GM18873 (cell line): ENCODE measurements at regions not wholly inside any gene's neighbourhood (a gene's known extent, or its start where the extent isn't known, plus 50 kb on each side); places are given as distances from the start of the nearest gene placed in this dataset.
"Not testable (repeated sequence)": the region's sequence is repeated elsewhere in the genome, so short reads cannot be mapped to it uniquely, and the experiment has no call there.

Experiments
- ATAC-seq: cut with Tn5 transposase; IDR thresholded peaks from one replicate; pipeline ENCODE4 v1.9.1; 2021; ENCODE audit warnings: mild to moderate bottlenecking, moderate library complexity, moderate number of reproducible peaks; ENCODE audit not compliant: unreplicated experiment, low FRiP score

DNA sequence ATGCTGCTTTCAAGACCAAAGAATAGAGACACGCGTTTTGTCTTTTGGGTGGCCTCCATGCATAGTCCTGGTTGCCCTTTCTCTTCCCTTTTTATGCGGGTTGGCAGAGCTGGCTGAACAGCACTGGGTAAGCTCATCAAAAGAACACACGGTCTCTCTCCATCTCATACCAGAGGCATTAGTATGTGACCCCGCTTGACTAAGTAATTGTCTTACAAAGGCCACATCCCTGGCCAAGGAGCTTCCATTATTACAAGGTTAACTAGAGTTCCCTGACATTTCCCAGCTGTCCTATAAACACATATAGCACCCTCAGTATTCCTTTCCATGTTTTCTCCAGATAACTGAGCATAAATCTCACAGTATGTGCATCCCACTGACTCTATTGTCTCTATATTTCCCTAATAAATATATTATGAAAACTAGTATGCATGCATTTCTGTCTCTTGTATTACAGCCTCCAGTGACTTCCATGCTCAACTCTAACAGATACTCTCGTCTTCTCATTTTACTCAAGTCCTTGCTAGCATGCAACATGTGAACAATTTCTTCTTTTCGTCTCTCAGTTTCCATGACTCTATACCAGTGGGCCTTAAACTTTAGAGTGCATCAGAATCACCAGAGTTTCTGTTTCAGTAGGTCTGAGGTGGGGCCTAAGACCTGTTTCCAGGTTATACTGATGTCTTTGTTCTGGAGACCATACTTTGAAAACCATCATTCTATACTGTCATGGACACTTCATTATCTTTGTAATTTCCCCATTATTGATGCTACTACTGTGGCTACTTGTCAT lies 247.7 kb upstream of the ARSJ start:
- peak; percentile 97 for ATAC-seq

DNA sequence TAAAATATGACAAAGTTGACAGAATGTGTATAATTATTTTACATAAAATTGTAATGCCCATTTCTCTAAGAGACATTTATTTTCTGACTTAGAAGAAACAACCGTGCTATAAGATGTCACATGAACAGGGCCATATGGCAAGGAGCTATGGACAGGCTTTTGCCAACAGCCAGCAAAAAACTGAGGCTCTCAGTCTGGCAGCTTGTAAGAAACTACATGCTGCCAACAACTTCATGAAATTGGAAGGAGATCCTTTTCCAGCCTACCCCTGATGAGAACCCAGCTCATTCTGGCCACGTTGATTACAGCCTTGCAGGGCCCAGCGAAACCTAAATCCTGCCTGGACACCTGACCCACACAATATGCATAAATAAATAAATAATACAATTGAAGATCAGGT lies 250.3 kb upstream of the ARSJ start:
- no peak for ATAC-seq

DNA sequence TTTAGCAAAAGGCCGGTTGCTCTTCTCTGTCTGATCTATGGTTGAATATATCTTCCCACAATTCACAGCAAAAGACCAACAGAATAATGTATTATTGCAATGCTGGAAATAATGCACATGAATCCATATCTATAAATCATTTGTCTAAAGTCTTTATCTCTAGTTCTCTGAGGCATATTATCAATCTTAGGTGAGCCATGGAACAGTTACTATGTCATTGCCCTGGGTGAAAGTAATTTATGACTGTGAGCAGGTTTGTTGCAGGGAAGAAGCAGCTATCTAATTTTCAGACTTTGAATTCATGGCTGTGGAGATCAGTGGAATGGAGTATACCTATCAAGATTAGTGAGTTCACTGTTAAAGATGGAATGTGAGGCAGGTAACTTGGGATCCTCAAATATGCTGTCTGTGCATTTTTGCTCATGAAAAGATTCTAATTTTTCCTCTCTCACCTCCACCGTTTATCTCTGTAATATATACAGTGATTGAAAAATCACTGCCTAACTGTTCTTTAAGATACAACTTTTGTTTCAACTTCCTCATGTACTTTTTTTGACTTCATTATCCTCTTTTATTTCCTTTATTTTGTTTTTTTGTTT lies 256.8 kb upstream of the ARSJ start:
- ATAC-seq = no peak

DNA sequence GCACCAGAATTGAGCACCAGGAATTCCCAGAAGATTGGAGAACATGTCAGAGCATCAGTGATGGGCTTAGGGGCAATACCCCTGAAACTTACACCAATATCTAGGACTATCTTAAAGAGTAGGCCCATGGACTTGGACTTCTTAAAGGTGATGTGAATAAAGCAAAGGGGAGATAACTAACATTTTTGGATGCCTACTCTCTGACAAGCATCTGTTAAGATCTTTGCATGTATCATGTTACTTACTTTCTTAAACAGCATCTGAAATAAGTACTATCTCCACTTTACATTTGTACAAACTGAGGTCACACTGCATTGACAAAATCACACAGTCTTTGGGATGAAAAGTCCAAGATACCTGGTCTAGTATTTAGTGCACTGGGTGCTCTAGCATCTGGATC lies 258.6 kb upstream of the ARSJ start:
- ATAC-seq = no peak

DNA sequence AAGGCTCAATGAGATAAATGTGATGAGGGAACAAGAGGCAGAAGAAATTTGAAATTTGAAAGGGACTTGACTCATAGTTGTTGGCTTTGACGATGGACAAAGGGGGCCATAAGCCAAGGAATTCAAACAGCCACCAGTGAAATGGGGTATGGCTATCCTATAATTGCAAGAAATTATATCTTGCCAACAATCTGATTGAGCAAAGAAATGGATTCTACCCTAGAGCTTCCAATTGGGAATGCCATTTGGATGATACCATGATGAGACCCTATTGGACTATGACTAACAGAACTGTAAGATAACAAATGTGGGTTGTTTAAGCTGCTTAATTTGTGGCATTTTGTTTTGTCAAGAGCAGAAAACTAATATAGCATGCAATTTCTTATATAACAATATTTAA lies 270.1 kb upstream of the ARSJ start:
- ATAC-seq = no peak

DNA sequence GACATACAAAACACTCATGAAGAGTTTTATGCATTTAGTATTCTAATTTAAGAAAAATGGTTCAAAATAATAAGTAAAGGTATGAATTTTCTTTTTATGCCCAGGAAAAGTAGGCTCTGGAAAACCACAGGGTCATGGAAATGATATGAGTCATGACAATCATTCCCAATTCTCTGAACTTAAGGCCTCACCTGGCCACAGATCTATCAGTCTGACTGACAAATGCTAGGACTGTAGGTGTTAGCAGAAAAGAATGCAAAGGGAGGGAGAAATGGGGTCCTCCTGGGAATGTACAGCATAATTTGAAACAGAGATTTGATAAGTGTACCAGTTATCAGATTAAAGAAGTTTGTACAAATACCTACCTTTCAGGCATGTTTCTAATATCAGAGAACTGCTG lies 270.5 kb upstream of the ARSJ start:
- no peak for ATAC-seq

DNA sequence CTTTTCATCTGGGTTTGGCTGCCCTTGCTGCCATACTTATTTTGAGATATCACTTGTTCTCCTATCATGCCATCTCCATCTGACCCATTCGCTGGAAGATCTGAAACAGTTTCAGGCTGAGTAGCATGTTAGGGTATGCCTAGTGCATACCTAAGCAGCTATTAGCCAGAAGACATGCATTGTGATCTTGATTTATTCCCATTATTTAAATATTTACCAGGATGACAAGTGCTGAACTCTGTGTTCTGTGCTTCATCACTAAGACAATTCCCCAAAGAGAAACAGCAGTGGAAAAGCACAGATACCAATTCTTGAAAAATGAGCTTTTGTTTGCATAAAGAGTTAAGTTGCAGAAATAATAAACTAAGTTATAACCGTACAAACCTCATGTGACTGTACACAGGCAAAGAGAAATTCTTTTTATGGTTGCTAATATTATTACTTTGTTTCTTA lies 271.0 kb upstream of the ARSJ start:
- ATAC-seq = no peak

DNA sequence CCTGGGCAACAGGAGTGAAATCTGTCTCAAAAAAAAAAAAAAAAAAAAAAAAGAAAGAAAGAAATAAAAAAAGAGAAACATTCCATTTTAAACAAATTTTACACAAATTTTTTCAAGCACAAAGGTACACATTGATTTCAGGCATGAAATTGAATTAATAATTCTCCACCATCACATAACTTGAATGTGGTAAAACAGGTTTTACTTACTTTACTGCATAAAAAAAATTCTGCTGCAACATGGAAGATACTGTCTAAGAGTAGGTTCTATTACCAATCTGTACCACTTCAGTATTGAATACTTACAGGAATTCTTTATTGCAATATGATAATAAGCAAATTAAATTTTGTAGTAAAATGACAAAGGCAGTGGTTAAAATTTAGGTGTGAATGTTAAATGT lies 271.6 kb upstream of the ARSJ start:
- ATAC-seq = no peak

DNA sequence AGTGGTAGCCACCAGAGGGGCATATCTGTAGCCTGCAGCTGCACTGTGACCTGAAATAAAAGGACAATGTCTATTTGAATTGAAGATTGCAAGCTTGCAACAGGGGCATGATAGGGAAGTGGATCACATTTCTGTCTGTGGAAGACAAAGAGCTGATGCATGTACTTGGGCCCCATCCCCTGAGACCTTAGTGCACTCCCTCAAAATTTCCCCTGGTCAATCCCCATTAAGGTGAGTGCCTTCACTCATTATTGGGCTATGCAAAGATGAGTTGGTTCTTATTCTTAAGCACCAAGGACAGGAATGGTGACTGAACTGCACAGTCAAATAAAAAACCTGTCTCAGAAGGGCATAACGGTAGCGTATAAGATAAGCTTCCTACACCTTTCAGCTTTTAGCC lies 273.1 kb upstream of the ARSJ start:
- no peak for ATAC-seq

DNA sequence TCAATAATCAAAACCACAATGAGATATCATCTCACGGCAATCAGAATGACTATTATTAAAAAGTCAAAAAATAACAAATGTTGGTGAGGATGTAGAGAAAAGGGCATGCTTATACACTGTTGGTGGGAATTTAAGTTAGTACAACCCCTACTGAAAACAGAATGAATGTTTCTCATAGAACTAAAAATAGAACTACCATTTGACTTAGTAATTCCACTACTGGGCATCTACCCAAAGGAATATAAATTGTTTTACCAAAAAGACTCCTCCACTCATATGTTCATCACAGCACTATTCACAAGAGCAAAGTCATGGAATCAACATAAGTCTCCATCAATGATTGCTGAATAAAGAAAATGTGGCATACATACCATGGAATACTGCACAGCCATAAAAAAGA lies 278.1 kb upstream of the ARSJ start:
- no peak for ATAC-seq

DNA sequence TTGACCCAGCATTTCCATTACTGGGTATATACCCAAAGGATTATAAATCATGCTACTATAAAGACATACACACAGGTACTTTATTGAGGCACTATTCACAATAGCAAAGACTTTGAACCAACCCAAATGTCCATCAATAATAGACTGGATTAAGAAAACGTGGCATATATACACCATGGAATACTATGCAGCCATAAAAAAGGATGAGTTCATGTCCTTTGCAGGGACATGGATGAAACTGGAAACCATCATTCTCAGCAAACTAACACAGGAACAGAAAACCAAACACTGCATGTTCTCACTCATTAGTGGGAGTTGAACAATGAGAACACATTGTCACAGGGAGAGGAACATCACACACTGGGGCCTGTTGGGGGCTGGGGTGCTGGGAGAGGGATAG lies 283.0 kb upstream of the ARSJ start:
- ATAC-seq = not testable (repeated sequence)

DNA sequence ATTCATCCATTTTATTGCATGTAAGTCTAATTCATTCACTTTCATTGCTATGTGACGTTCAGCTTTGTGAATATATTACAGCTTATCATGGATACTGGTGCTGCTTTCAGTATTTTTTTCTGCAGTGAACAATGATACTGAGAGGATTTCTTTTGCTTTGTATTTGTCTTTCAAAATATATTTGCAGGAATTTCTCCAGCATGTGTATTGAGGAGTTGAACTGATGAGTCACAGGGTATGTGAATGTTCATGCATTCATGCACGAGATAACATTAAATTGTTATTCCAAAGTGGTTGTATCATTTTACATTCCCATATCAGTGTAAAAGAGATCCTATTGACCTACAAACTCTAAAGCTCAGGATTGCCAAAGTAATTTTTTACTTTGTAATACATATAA lies 283.8 kb upstream of the ARSJ start:
- ATAC-seq = no peak

DNA sequence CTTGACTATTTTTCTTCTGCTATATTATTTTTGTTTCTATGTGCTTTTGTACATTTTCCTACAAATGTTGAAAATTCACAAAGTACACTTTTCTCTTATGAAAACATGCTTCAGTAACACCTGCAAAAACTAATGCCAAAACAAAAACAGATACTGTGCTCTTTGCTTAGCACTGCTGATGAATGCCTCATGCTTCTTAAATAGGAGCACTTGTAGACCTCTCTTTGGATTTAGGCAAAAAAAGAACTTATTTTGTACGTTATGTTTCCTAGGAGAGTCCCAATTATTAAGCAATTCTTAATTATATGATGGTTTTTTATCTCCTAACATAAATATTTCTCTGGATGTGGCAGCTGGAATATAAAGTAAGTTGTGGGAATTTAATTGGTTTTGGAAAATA lies 285.0 kb upstream of the ARSJ start:
- no peak for ATAC-seq

DNA sequence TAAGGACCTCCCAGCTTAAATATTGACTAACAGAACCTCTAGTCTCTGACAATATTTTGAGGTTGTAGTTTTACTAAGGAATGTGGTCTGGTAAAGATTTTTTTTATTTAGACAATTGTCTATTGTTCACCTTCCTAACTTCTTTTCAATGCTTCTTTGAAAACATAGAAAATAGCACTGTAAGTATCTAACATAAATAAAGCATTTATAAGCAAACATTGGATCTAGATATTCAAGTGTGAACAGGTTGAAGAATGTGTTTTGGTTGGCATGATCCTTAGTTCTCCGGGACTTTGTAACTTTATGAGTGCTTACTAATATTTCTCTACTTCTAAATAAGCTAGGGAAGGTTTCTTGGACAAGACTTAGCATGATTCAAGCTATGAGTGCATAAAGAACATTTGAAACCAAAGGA lies 285.4 kb upstream of the ARSJ start:
- no peak for ATAC-seq

DNA sequence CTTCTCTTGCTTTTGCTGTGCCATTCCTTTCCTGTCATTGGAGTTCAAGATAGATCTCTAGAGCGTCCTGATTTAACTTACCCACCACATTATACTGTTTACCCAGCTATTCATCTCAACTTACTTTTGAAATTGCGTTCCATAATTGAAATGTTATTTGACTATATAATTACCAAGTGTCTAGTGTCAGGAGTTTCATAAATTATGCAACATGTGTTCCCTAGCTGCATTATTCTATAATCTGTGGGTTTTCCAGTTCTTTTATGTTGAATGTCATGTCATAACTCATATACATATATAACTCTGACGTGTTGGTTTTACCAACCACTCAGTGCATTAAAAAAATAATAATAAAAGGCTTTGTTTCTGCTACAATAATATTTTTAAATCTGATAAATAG lies 285.9 kb upstream of the ARSJ start:
- no peak for ATAC-seq

DNA sequence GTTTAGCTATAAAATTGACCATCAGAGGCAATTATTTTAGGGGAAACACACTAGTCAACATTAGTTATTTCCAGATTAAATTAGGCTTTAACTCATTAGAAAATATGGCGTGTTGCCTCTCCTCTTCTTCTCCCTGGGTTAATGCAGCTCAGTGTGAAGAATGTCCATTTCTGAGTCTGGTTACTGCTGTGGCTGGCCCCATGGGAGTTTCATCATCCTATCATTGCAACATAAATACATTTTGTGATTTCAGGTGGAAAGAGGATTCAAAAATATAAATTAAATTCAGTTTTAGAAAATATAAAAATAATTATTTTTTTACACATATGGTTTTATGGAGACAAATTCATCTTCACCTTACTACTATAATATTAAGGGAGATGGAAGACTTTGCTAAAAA lies 288.5 kb upstream of the ARSJ start:
- no peak for ATAC-seq

DNA sequence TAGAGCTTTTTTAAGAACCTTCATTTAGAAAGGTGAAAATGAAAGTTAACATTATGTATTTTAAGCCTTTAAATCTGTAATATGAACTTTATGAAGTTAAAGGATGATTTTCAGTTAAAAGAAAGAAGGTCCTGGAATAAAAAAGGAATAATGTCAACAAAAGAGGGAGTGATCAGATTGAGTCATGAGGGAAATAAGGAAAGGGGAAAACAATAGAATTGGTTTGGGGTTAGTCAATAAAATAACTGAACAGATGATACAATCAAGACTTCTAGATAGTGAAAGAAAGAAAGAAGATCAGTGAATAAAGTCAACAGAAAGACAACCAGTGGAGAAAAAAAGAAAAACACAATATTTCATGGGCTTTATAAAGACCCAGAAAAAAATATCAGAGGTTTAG lies 291.6 kb upstream of the ARSJ start:
- no peak for ATAC-seq

DNA sequence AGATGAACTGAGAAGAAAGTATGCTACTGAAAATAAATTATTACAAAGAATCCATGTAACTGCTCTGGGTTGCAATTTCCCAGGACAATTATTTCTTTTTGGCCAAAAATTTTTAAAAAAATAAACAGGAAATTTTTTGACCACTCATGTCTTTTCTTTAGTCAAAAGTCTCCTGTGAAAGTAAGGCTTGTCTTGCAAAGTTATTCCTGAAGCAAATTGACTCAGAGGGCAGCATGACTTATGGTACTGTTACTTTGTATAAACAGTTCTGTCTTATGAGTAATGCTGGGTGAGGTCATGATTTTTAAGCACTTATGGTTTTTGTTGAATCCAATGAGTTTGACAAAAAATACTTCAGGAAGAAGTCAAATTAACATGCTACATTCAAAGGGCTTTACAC lies 292.8 kb upstream of the ARSJ start:
- ATAC-seq = no peak

DNA sequence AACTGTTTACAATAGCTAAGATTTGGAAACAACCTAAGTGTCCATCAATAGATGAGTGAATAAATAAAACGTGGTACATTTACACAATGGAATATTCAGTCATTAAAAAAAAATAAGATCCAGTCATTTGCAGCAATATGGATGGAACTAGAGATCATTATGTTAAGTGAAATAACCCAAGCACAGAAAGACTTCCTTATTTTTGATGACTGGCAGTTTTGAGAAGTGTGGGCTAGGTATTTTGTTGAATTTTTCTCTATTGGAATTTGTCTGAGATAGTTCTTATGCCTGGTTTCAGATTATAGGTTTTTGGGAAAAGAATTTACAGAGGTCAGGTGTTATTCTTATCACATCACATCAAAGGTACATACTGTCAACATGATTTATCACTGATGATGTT lies 293.8 kb upstream of the ARSJ start:
- no peak for ATAC-seq

DNA sequence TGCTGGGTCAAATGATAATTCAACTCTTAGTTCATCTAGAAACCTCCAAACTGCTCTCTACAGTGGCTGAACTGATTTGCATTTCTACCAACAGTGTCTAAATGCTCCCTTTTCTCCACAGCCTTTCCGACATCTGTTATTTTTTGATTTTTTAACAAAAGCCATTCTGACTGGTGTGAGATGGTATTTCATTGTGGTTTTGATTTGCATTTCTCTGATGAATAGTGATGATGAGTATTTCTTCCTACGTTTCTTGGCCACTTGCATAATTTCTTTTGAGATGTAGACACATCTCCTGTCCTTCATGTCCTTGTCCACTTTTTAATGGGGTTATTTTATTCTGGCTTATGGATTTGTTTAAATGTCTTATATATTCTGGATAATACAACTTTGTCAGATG lies 298.2 kb upstream of the ARSJ start:
- no peak for ATAC-seq

DNA sequence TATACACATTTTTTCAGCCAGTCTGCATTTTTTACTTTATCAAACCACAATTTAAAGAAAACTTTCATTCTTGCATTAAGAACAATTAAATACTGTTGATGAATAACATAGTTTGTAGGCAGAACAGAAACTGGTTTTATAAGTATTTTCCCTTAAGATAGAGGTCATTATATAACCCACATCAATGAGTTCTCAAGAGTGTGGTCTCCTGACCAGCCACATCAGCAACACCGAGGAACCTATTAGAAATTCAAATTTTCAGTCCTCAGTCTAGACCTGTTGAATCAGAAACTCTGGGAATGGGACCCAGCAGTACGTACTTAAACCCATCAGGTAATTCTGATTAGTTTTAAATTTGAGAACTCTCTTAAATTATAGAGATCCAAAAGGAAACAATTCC lies 299.6 kb upstream of the ARSJ start:
- no peak for ATAC-seq

DNA sequence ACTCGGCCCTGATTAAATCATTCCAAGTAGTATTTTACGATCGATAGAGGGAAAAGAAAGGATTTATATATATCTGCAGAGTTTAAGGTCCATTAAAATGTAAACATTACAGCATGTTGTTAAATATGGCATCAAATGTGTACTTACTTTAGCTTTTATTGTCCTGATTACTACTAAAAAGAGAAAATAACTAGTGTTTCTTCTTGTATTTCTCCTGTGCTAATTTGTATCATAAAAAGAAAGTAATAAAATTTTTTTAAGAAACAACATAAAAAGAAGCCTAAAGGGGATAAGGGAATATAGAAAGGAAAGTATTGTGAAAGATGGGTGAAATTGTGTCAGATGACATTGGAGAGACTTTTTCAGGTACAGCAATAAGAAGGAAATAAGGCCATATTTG lies 300.3 kb upstream of the ARSJ start:
- no peak for ATAC-seq
